K562 (cell line): ENCODE measurements at regions not wholly inside any gene's neighbourhood (a gene's known extent, or its start where the extent isn't known, plus 50 kb on each side); places are given as distances from the start of the nearest gene placed in this dataset.

Experiments
- CTCF ChIP-seq, 3 experiments: IDR thresholded peaks in 2 of 3; conservative IDR thresholded peaks in 1 of 3; 2 replicates each; pipeline ENCODE4 v1.5.1; 2011 to 2012; ENCODE audit warnings: low read length in 3 of 3, mild to moderate bottlenecking in 3 of 3, control low read depth in 2 of 3, improper control_type of control experiment in 1 of 3, inconsistent platforms in 1 of 3, low read depth in 1 of 3, mixed read lengths in 1 of 3, moderate library complexity in 1 of 3; ENCODE audit not compliant: insufficient read depth in 2 of 3
- ELF2 ChIP-seq: fragments of 250-450 bp; sonication (Bioruptor Pico); IDR thresholded peaks from 2 replicates; pipeline ENCODE4 v1.5.0; 2021; ENCODE audit warnings: mild to moderate bottlenecking
- EZH2 ChIP-seq: IDR thresholded peaks from 2 replicates; pipeline ENCODE4 v1.6.1; 2012; ENCODE audit warnings: low read depth, mild to moderate bottlenecking, inconsistent platforms, low read length, borderline replicate concordance
- FOXK1 ChIP-seq: sonication (generic); formaldehyde crosslinking; IDR thresholded peaks from 2 replicates; pipeline ENCODE4 v1.8.0; 2022; ENCODE audit warnings: missing genetic modification reagents, mild to moderate bottlenecking, borderline replicate concordance
- POLR2A ChIP-seq: fragments of 450-650 bp; conservative IDR thresholded peaks from 2 replicates; pipeline ENCODE4 v1.6.1; 2016
- THAP12 ChIP-seq: fragments of 250-450 bp; sonication (Bioruptor Pico); IDR thresholded peaks from 2 replicates; pipeline ENCODE4 v1.9.0; 2021; ENCODE audit warnings: mild to moderate bottlenecking, inconsistent platforms
- USF2 ChIP-seq: sonication (generic); formaldehyde crosslinking; IDR thresholded peaks from 2 replicates; pipeline ENCODE4 v1.5.0; 2020; ENCODE audit warnings: missing genetic modification reagents
- ZNF561 ChIP-seq: fragments of 450-650 bp; formaldehyde crosslinking; conservative IDR thresholded peaks from 2 replicates; pipeline ENCODE4 v1.4.0; 2020; ENCODE audit warnings: mild to moderate bottlenecking, moderate library complexity

GRCh38 chr14:89088530-89088929, 264.1 kb downstream of the TTC8 start:
- TF ChIP-seq THAP12 (CRISPR knock-in tag) (no peak), POLR2A (no peak), ZNF561 (CRISPR knock-in tag) (no peak), FOXK1 (CRISPR knock-in tag) (no peak), ELF2 (no peak), CTCF (IDR thresholded peaks at IDR 0.05 in 2 of 3, conservative IDR thresholded peaks at IDR 0.05 in 1 of 3; ENCODE audit: insufficient read depth in 2 of 3, low read depth in 1 of 3, low read length in 3 of 3) (no peak), USF2 (no peak), EZH2 (no peak)
